Liver (tissue), 3 donors: ENCODE measurements at regions not wholly inside any gene's neighbourhood (a gene's known extent, or its start where the extent isn't known, plus 50 kb on each side); places are given as distances from the start of the nearest gene placed in this dataset.

Experiments
- ATF3 ChIP-seq: IDR thresholded peaks from 2 replicates; pipeline ENCODE4 v1.6.1; 2016; ENCODE audit warnings: antibody characterized with exemption
- CTCF ChIP-seq: fragments of 150-350 bp; IDR thresholded peaks from 2 replicates; pipeline ENCODE4 v1.5.1; 2017; ENCODE audit warnings: improper control_type of control experiment, low read depth, low read length; ENCODE audit not compliant: missing input control
- EGR1 ChIP-seq, 2 donors: IDR thresholded peaks; 2 replicates each; pipeline ENCODE4 v1.6.1; 2016 to 2018; ENCODE audit warnings: antibody characterized with exemption in 2 of 2, low read depth in 2 of 2
- FOXA1 ChIP-seq: IDR thresholded peaks from 2 replicates; pipeline ENCODE4 v1.6.1; 2016; ENCODE audit warnings: antibody characterized with exemption
- GABPA ChIP-seq, 2 donors: IDR thresholded peaks in 1 of 2; conservative IDR thresholded peaks in 1 of 2; 2 replicates each; pipeline ENCODE4 v1.6.1; 2016; ENCODE audit warnings: antibody characterized with exemption in 2 of 2, mild to moderate bottlenecking in 1 of 2, moderate library complexity in 1 of 2
- HNF4A ChIP-seq, 2 donors: conservative IDR thresholded peaks; 2 replicates each; pipeline ENCODE4 v1.6.1; 2016; ENCODE audit warnings: antibody characterized with exemption in 2 of 2, mild to moderate bottlenecking in 2 of 2
- HNF4G ChIP-seq: IDR thresholded peaks from 2 replicates; pipeline ENCODE4 v1.6.1; 2016; ENCODE audit warnings: antibody characterized with exemption
- RAD21 ChIP-seq, 2 donors: IDR thresholded peaks; 2 replicates each; pipeline ENCODE4 v1.6.1; 2016; ENCODE audit warnings: antibody characterized with exemption in 2 of 2, mild to moderate bottlenecking in 2 of 2
- SP1 ChIP-seq: IDR thresholded peaks from 2 replicates; pipeline ENCODE4 v1.6.1; 2018; ENCODE audit warnings: antibody characterized with exemption, mild to moderate bottlenecking
- TAF1 ChIP-seq: conservative IDR thresholded peaks from 2 replicates; pipeline ENCODE4 v1.6.1; 2016; ENCODE audit warnings: antibody characterized with exemption, mild to moderate bottlenecking
- YY1 ChIP-seq: IDR thresholded peaks from 2 replicates; pipeline ENCODE4 v1.6.1; 2016; ENCODE audit warnings: antibody characterized with exemption, mild to moderate bottlenecking
- TF ChIP-seq, protein P1 (sequence below): IDR thresholded peaks from 2 replicates; pipeline ENCODE4 v1.6.1; 2016; ENCODE audit warnings: antibody characterized with exemption, mild to moderate bottlenecking
- TF ChIP-seq, protein P2 (sequence below): IDR thresholded peaks from 2 replicates; pipeline ENCODE4 v1.6.1; 2016; ENCODE audit warnings: antibody characterized with exemption
- TF ChIP-seq, protein P3 (sequence below): IDR thresholded peaks from 2 replicates; pipeline ENCODE4 v1.6.1; 2016; ENCODE audit warnings: antibody characterized with exemption
- donor health status: healthy.
- donor health status: healthy.

DNA sequence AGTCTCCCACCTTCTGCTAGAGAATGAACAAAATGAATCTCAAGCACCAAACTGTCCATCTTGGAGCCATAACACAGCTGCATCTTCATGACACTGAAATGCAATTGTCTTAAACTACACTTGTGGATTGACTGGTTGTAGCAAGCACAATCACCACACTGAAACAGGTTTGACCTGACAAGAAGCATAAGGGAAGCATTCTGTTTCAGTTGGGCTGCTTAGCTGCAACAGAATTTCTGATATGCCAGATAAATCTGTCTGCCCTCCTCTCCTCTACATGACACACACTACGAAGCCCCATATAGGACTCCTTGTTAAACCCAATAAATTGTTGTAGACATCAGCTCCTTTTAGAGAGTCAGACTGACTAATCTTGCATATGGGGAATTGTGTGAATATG lies 101.8 kb upstream of the NPY2R start:
- TF ChIP-seq, protein P1, sequence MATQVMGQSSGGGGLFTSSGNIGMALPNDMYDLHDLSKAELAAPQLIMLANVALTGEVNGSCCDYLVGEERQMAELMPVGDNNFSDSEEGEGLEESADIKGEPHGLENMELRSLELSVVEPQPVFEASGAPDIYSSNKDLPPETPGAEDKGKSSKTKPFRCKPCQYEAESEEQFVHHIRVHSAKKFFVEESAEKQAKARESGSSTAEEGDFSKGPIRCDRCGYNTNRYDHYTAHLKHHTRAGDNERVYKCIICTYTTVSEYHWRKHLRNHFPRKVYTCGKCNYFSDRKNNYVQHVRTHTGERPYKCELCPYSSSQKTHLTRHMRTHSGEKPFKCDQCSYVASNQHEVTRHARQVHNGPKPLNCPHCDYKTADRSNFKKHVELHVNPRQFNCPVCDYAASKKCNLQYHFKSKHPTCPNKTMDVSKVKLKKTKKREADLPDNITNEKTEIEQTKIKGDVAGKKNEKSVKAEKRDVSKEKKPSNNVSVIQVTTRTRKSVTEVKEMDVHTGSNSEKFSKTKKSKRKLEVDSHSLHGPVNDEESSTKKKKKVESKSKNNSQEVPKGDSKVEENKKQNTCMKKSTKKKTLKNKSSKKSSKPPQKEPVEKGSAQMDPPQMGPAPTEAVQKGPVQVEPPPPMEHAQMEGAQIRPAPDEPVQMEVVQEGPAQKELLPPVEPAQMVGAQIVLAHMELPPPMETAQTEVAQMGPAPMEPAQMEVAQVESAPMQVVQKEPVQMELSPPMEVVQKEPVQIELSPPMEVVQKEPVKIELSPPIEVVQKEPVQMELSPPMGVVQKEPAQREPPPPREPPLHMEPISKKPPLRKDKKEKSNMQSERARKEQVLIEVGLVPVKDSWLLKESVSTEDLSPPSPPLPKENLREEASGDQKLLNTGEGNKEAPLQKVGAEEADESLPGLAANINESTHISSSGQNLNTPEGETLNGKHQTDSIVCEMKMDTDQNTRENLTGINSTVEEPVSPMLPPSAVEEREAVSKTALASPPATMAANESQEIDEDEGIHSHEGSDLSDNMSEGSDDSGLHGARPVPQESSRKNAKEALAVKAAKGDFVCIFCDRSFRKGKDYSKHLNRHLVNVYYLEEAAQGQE: no peak
- TF ChIP-seq SP1 (no peak), GABPA (IDR thresholded peaks at IDR 0.05 in 1 of 2, conservative IDR thresholded peaks at IDR 0.05 in 1 of 2) (no peak), FOXA1 (no peak), ATF3 (no peak), CTCF (no peak), HNF4G (no peak), TAF1 (no peak), RAD21 (IDR thresholded peaks at IDR 0.05) (no peak), YY1 (no peak), EGR1 (IDR thresholded peaks at IDR 0.05; ENCODE audit: low read depth in 2 of 2) (no peak), HNF4A (conservative IDR thresholded peaks at IDR 0.05) (no peak)
- TF ChIP-seq, protein P2, sequence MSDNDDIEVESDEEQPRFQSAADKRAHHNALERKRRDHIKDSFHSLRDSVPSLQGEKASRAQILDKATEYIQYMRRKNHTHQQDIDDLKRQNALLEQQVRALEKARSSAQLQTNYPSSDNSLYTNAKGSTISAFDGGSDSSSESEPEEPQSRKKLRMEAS: no peak
- TF ChIP-seq, protein P3, sequence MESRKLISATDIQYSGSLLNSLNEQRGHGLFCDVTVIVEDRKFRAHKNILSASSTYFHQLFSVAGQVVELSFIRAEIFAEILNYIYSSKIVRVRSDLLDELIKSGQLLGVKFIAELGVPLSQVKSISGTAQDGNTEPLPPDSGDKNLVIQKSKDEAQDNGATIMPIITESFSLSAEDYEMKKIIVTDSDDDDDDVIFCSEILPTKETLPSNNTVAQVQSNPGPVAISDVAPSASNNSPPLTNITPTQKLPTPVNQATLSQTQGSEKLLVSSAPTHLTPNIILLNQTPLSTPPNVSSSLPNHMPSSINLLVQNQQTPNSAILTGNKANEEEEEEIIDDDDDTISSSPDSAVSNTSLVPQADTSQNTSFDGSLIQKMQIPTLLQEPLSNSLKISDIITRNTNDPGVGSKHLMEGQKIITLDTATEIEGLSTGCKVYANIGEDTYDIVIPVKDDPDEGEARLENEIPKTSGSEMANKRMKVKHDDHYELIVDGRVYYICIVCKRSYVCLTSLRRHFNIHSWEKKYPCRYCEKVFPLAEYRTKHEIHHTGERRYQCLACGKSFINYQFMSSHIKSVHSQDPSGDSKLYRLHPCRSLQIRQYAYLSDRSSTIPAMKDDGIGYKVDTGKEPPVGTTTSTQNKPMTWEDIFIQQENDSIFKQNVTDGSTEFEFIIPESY: no peak
